ENCODE measurements at regions not wholly inside any gene's neighbourhood (a gene's known extent, or its start where the extent isn't known, plus 50 kb on each side); places are given as distances from the start of the nearest gene placed in this dataset.

GRCh38 chr2:76461431-76461830 is 750.7 kb upstream of the GCFC2 start:
- TF ChIP-seq CTCF (IDR thresholded peaks at IDR 0.05) = no peak
- no peak for TF ChIP-seq POLR2A (IDR thresholded peaks at IDR 0.05)
